Muscle of back (tissue), 3 donors: ENCODE measurements at regions not wholly inside any gene's neighbourhood (a gene's known extent, or its start where the extent isn't known, plus 50 kb on each side); places are given as distances from the start of the nearest gene placed in this dataset.

Experiments
- DNase-seq, 3 donors: peaks; one replicate each; pipeline versions ENCODE4 v3.0.0 to v3.0.0-alpha.2; 2013

DNA sequence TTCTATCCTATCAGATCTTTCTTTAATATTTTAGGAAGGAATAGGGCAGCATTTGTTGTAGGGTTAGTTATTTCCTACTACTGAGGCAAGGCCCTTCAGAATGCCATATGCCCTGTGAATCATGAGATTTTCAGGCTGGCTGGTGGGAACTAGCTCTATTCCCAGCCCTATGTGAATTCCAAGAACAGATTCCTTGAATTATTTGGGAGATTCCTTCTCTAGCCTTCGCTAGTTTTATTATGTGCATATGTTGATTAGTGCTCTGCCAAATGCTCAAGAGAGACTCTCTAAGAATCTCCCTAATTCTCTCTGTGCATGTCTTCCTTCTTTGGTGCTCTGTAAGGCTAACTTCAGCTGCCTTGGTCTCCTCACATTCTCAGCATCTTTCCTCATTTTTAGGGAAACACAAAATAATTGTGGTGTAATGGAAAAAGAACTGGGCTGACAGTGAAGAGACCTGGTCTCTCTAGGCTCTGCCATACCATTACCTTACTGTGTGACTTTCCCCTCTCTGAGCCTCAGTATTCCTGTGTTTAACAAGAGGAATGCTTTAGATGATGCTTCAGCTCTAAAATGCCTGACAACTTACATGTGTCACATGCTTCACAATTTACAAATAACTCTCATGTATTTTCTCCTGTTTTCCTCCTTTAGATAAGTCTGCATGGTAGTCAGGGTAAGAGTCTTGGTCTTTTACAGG, 79.7 kb downstream of the VMA21 start:
- DNase-seq, result no peak

DNA sequence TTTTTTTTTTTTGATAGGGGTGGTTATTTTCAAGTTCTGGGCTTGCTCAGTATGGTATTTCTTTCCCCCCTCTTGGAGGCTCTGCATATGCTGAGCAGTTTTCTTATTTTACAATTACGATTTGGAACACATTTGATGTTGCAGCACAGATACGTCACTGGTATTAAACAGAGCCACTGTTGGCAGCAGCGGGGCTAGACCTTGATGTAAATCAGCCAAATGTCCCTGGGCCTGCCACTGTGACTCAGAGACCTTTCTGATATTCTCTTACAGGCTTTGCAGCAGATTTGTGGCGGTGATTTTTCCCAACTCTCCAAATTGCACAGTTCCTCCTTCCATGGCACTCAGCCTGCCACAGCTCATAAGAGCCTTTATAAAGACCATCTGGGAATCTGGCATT, 81.1 kb downstream of the VMA21 start:
- DNase-seq, result no peak

DNA sequence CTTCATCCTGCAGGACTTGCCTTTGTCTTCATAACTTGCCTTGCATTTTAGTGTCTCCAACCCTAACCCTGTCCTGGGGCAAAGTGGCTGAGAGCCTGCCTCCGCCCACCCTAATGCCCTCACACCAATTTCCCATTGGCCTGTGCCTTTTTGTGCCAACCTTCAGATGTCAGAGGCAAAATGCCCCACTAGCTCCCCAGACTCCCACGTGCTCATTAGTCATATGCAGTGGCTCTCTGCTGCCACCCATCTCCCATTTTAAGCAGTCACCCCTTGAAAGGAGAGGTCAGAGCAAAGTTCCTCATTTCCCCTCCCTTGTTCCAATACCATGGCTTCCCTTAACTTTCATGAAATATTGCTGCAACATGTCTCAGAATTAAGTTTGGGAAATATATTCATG, 74.8 kb upstream of the PASD1 start:
- no peak for DNase-seq

DNA sequence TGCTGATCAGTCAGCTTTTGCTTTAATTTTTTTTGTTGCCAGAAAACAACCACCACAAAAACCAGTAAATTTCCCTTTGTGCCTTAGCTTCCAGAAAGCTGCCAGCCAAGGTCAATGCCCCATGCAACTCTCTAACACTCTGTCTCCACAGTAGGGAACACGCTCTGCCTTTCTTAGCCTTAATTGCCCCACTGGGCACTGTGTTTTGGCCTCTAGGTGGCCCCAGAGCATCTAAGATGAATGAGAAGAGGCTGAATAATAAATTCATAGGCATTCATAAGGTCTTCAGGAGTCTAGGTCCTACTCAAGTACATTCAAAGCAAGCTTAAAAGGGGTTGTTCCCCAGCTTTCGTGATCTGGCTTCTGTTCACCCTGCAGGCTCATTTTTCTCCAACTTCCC, 57.7 kb upstream of the PASD1 start:
- peak in 2 of 3 donors; percentile 1 to 14 for DNase-seq

DNA sequence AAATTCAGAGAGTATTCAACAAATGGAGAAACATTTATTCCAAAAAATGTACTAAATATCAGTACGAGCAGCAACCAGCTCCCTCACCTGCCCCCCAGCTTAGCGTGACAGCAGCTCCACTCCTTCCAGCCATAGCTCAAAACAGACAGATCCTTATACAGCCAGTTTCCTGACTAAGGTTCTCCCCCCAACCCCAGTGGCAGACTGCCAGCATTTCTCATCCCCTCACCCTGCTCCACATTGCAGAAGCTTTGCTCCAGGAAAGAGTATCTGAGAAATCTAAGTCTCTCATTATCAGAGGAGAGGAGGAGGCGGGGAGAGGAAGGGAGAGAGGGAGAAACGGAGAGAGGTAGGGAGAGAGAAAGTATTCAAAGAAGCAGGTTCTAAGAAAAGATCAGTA, 53.3 kb upstream of the PASD1 start:
- no peak for DNase-seq

DNA sequence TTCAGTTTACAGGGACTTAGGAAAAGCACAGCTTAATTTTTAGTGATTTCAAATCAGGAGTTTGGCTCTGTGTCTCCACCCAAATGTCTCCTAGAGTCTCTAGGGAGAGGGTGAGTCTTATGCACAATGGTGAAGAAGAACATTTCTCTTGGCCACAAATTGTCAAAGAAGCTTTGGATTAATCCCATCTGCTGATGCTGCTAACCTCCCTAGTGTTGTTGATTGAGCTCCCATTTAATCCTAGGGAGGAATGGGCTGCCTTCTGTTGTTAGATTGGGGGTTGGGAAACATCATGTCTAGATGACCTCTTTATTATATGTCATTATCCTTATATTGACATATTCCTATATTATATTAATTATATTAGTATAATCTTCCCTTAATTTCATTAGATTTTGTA, 50.0 kb upstream of the PASD1 start:
- DNase-seq, result no peak
